GM19397 (cell line): ENCODE measurements at regions not wholly inside any gene's neighbourhood (a gene's known extent, or its start where the extent isn't known, plus 50 kb on each side); places are given as distances from the start of the nearest gene placed in this dataset.
"Not testable (repeated sequence)": the region's sequence is repeated elsewhere in the genome, so short reads cannot be mapped to it uniquely, and the experiment has no call there.

Experiments used
- ATAC-seq: cut with Tn5 transposase; IDR thresholded peaks from one replicate; pipeline ENCODE4 v1.9.1; 2021; ENCODE audit warnings: mild to moderate bottlenecking, moderate library complexity; ENCODE audit not compliant: unreplicated experiment

DNA sequence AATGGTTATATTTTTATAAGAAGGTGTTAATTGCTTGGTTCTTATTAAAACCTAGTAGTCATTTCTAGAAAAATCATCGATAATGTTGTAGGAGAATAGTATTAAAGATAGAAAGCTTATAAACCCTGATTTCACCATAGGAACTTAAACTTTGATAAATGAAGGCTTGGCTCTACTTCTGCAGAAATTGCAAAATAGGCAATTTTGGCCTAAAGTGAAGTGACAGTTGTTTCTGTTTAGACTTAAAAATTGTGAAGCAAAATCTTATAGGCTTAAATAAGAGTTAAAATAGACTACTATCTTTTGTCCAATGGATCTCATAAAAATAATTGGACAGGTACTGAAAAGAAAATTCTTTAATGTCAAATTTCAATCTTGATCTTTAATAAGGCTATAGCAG, 321.6 kb upstream of the FZD8 start:
- ATAC-seq, result no peak

DNA sequence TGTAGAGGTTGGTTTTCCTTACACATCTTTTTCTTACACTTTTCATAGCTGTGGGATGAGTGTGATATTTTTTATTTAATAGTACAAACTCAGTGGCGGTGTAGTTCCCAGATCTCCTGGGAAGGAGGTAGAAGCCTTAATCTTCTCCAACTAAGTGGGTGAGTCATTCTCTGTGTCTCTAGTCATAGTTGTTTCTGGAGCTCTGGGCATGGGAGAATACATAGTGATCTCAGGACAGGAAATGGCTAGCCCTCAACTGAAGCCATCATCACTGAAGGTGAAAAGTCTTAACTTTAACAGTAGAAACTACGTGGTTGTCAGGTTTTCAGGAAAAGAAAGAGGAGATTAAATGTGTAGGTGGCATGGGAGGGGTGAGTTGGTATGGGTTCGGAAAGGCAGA, 319.4 kb upstream of the FZD8 start:
- no peak for ATAC-seq

- no peak for ATAC-seq
These were observed 317.2 kb upstream of the FZD8 start for GRCh38 chr10:35959252-35959651.

GRCh38 chr10:35958609-35959008, 316.5 kb upstream of the FZD8 start:
- not testable (repeated sequence) for ATAC-seq

- ATAC-seq, result no peak
These were observed 308.6 kb upstream of the FZD8 start for GRCh38 chr10:35950701-35951100.

- ATAC-seq, result no peak
These were observed 308.1 kb upstream of the FZD8 start for GRCh38 chr10:35950226-35950625.

GRCh38 chr10:35949811-35950211, 307.7 kb upstream of the FZD8 start:
- no peak for ATAC-seq

- no peak for ATAC-seq
These were observed 304.5 kb upstream of the FZD8 start for GRCh38 chr10:35946556-35946955.

DNA sequence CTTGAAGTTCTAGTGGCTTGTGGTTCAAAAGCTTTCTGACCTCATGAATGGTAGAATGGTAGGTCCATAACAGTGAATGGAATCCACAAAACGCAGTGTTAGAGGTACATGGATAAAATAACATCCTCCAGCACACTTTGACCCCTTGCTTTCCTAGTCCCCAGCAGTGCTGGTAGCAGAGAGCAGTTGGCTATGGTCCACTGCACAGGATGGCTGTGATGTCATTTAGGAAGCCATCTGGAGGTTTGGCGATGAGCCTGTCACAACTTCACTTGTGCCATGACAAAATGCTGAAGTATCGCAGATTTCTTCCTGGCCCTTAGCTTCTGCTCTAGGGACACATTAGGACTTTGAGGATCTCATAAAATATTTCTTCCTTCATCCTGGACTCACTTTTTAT, 300.0 kb upstream of the FZD8 start:
- ATAC-seq, result no peak

DNA sequence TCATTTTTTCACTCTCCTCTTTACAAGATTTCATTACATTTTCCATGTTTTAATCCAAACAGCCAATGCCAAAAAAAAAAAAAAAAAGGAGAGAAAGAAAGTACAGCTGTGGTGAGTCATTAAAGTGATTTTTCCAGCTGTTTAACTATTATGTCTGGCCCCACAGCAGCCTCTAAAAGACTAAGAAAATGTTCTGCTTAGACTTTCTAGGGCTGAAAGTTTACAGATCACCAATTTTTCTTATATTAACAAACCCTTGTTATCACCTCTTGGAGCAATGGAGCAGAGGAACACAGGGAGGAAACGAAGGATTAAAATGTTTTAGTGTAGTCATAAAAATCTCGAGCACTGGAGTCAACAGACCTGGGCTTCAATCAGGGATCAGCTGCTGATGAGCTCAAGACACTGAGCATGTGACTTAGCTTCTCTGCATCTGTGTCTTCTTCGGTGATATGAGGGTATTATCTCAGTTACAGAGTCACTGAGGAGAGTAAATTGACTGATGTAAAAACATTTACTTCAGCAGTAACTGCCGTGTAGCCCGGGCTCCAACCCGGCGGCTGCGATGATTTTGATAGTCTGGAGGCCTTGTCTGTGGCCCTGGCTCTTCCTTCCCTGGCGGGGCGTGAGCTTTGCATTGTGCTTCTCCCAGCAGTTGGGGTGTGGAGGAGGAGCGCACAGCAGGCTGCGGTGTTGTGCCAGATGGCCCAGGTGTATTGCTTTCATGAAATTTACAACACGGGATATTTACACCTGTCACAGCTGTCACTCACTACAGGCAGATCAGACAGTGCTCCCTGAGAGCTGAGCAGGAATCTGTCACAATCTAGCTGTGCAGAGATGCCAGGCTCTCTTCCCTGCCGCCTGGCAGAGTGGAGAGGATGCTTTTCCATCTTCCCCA, 298.3 kb upstream of the FZD8 start:
- no peak for ATAC-seq

DNA sequence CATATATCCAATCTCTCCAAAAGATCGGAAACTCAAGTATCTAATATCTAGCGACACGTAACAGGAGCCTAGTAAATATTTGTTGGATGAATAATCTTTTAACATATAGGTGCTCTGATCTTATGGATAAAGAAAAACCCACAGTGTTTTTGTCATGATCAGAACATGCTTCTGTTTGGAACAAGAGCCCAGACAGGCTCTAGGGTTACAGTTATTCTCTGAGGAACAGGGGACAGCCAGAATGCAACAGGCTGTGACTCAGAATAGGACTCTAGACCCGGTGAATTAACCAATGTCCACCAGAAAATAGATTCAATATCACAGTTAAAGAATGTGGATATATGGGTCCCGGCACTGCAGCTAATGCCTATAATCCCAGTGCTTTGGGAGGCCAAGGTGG, 296.1 kb upstream of the FZD8 start:
- ATAC-seq, result no peak

DNA sequence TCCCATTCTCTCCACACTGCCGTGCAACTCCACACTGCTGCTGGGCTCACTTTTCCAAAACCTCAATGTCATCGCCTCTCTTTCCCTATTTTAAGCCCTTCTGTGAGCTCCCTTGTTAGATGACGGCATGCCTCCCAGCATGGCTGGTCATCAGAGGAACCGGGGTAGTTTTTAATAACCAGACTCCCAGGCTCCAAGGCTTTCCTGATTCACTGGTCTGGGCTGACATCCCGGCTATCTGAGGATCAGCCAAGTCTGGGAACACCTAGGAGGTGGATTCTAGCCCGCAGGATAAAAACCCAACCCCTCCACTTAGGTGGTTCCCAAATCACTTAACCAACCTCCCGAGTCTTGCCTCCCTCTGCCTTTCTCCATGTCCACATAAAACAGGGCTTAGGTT, 295.4 kb upstream of the FZD8 start:
- ATAC-seq, result no peak

GRCh38 chr10:35934642-35934995, 292.5 kb upstream of the FZD8 start:
- ATAC-seq, result no peak

DNA sequence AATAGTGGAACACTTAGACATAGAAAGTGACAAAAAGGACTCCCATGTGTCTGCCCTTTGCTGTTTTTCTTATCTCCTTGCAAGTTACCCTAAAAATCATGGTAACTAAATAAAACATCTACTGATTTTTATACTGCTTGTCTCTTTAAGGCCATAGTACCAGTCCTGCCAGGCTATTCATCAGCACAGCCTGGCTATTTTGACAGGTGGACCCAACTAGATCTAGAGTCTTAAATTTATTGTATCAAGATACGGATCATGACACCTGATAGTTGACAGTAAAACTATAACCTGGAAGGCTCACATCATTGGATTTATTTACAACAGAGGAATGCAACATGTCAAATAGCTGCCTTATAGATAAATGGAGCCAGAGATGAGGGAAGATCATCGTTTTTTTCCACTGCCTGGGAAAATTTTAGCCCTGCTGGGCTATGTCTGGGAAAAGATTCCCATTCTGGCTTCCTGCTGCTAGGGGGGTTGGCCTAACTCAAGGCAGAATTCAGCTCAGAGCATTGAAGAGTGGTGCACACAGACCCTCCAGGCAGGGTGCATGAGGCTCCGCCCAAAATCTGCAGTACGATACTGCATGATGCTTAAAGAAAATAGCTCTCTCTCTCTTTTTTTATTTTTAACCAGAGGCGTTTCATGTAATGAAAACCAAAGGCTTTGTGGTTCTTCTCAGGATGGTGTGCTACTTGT, 292.0 kb upstream of the FZD8 start:
- no peak for ATAC-seq

- ATAC-seq, result no peak
These were observed 291.4 kb upstream of the FZD8 start for GRCh38 chr10:35933491-35933890.

DNA sequence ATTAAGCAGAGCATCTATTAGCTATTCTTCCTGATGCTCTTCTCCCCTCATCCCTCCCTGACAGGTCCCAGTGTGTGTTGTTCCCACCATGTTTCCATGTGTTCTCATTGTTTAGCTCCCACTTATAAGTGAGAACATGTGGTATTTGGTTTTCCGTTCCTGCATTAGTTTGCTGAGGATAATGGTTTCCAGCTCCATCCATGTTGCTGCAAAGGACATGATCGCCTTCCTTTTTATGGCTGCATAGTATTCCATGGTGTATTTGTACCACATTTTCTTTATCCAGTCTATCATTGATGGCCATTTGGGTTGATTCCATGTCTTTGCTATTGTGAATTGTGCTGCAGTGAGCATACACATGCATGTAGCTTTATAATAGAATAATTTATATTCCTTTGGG, 287.9 kb upstream of the FZD8 start:
- not testable (repeated sequence) for ATAC-seq

- no peak for ATAC-seq
These were observed 286.7 kb upstream of the FZD8 start for GRCh38 chr10:35928748-35929147.

DNA sequence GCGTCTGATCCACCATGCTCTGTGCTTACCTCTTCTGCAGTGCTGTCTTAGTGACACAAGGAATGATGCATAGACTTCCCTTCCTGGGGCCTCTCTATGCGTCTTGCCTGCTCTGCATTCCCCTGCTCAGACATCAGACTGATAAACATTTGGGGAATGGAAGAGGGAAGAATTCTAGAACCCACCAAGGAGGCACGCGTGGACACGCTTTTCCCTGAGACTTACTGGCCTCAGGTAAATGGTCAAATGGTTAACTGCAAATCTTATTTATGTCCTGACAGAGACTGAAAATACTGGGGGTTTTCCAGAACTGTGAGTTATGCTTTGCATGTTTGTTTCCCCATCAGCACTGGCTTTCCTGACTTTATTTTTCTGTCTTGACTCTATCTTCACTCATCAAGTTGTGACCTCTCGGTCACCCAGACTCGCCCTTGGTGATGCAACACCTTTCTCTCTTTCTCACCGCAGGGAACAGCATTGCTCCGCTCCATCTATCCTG, 285.9 kb upstream of the FZD8 start:
- no peak for ATAC-seq

- no peak for ATAC-seq
These were observed 285.2 kb upstream of the FZD8 start for GRCh38 chr10:35927341-35927740.

DNA sequence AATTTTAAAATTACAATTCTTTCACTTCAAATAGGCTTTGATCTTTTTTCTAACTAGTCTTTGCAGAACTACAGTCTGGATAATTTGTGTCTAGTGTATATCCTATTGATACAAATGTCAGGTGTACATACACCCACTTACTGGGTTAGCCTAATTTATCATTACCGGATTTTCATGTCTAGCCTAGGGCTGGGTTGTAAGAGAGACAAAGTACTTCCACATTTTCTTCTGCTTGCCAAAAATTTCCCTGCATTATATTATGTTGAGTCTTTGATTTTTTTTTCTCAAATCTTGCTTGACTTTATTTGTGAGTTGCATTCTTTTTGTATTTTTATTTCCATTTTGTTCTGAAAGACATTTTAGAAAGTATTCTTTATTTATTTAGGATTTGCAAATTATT, 284.8 kb upstream of the FZD8 start:
- ATAC-seq, result no peak

DNA sequence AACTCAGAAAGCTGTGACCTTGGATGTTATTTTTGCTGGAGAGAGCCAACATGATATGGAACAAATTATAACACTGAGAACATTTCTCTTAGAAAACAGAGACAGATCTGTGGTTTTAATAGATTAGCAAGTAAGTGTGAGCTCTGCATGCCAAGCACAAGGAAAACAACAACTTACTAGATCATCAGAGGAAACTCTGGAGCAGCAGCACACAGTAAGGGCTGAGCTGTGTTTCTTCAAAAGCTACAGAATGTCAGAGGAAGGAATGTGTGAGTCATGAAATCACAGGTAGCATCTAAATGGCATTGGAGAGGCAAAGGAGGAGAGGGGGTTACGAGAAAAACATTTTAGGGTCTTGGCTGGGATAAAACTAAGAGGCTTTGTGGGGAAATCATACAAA, 283.4 kb upstream of the FZD8 start:
- no peak for ATAC-seq

- ATAC-seq, result no peak
These were observed 282.7 kb upstream of the FZD8 start for GRCh38 chr10:35924759-35925158.
